ENCODE measurements at regions not wholly inside any gene's neighbourhood (a gene's known extent, or its start where the extent isn't known, plus 50 kb on each side); places are given as distances from the start of the nearest gene placed in this dataset.
"Not testable (repeated sequence)": the region's sequence is repeated elsewhere in the genome, so short reads cannot be mapped to it uniquely, and the experiment has no call there.

GRCh38 chr1:80565406-80565805 lies 1235.3 kb upstream of the ADGRL2 start:
- DNase-seq: no peak

- no peak for DNase-seq
These were observed 1258.5 kb upstream of the ADGRL2 start for GRCh38 chr1:80542231-80542630.

DNA sequence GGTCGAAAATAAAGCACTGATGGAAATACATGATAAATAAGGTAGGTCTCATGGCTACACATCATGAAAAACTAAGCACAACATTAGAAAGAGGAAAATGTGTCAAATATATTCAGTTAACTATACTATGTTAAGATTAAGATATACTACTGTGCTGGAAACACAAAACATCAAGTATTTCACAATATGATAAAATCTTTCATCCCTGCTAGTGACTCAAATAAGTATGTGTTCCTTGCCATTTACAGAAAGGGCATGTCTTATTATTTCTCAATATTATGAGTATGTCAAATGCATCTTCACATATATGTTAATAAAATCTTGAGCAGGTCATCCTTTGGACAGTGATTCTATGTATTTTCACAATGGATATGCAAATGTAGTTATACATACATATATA lies 1260.1 kb upstream of the ADGRL2 start:
- no peak for DNase-seq

DNA sequence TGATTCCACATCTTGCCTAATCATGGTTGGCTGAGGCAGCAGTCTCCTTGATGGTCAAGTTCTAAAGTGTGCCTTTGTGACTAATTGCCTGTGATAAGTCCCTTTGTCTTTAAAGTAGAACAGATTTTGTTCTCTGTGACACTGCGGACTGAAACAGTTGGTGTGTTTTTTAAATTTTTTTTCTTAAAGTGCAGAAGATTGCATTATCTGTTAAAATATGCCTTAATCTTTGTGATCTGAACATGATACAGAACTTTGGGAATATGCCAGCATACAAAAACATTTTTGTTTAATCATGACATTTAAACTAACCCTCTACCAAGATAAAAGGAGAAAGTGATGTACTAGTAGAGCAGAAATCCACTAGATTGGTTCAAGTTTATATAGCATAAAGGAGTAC lies 1260.6 kb upstream of the ADGRL2 start:
- no peak for DNase-seq

- DNase-seq: not testable (repeated sequence)
These were observed 1261.4 kb upstream of the ADGRL2 start for GRCh38 chr1:80539298-80539697.

DNA sequence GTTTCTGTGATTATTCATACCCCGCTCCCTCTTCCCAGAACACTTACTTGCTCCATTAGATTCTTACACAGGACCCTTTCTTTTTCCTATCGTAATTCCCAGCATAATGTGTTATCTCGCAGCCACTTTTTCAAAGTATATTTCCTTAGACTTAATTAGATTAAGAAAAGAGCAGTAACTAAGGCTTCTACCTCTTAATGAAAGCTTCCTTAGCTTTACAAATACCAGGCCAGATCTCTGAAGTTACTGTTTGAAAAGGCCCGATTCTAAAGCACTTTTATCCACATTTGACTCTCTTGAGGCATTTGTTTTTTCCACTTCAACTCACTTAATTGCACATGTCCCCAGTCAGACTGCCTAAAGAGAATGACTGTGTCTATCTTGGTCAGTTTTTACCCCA lies 1264.3 kb upstream of the ADGRL2 start:
- no peak for DNase-seq

DNA sequence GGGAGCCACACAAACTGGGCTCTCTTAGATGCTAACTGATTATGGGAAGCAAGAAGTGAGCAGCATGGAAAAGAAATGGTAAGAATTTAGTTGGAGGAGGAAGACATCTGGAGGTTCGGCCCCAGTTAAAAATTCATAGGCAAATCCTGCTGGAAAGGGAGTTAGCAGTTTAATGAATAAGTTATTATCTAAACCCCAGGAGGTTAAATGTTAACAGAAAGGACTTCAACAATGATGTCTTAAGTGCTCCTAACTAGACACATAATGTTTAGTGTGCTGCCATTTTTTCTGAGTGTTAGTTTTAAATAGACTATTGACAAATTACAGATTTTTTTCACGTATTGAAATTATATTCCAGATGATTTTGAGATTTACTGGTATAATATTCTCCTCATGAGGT lies 1265.3 kb upstream of the ADGRL2 start:
- no peak for DNase-seq

DNA sequence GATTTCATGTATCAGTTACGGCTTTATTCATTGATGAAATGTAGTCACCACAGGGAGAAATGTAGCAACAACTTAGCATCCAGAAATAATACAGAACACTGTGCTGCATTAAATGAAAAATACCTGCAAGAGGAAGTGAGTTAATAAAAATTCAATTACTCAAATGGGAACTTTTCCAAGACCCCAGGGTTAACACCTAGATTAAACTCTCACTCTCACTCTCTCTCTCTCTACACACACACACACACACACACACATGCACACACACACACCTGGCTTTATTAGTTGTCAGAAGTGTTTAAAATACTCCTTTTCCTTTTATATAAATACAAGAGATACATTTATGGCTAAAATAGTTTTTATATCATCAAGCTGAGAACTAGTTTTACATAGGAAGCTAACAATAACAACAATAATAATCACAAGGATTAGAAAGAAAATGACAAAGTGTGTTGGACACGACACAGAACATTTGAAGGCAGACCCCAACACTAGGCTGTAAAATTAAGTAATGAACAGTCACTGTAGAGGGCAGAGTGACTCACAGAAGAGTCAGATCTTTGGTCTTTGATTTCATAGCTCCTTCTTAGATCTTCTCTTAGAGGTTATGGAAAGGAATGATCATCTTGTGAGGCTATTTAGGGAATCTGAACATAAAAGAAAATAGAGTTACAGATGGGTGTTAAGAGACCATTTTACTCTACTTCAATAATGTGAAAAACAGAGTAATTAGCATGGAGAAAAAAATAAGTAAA lies 1266.0 kb upstream of the ADGRL2 start:
- DNase-seq: peak in 1 of 2 experiments; percentile 8

DNA sequence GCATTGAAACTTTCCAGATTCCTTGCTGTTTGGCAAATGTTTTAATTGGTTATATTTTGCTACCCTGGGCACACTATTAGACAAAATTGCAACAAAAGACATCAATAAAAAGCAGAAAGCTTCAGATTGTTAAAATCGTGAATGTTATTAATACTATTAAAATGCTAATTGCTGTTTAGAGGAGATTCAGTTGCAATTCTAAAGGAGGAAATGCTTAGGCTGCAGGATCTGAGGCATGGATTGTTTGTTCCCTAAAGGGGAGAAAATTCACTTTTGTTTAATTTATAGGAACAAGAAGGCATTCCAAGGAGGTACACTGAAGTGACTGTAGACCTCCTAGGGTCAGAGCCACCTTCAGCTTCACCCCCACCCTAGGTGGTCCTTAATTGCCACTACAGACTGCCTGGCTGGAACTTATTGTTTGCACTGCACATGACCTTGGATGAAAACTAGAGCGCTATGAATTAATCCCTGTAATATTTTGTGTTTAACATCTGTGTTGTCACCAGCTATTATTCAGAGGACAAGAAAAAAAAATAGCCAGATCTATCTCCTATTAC lies 1266.9 kb upstream of the ADGRL2 start:
- DNase-seq: peak in 1 of 2 experiments; percentile 25

- peak in 1 of 2 experiments; percentile 27 for DNase-seq
These were observed 1267.6 kb upstream of the ADGRL2 start for GRCh38 chr1:80533093-80533492.

DNA sequence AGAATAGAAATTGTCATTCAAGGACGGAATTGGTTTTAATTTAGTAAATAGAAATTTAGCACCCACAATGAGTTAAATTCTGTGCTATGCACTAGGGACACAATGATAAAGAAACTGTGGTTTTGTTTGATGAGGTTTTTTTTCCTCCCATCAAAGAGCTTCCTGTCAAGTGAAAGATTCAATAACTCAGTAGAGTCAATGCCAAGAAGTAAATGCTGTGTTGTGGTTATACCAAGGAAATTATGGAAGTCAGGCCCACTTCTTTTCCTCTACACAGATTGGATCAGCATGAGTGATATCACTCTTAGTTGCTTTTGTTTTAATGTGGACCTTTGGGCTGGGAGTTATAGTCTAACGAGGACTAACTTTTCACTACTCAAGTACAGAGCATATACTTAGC lies 1269.6 kb upstream of the ADGRL2 start:
- peak; percentile 7 to 43 for DNase-seq

DNA sequence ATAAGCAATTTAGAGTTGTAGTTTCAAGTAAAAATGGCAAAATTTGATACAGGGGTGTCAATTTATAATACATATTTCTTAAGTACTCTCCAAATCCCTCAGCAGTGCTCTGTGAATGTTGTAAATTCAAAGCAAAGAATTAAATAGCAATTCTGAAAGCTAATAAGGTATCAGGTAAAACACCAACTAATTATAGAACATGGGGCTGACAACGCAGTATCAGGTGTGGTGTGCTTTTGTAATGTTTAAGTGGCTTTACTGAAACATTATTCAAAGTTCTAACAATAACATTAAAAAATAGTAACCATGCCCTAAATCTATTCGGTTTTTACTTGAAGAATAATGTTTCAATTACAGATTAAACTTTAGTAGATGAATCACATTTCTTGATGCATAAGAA lies 1271.2 kb upstream of the ADGRL2 start:
- no peak for DNase-seq

DNA sequence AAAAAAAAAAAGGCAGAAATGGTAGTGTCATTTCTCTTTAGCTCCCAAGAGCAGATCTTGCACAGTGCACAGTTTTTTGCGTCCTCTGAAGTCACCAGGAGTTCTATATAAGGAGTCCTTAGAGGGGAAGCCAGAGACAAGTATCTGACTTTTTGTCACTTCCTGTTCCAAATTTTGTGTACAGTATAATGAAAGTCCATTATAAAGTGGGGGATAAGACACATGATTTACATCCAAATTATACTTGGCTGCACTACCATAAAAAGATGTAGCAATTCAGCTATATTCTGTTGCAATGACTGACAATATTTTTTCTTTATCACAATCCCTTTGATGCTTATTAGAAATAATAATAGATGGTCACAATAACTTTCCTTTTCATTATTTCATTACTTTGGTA lies 1276.9 kb upstream of the ADGRL2 start:
- DNase-seq: no peak

GRCh38 chr1:80523071-80523470 lies 1277.7 kb upstream of the ADGRL2 start:
- not testable (repeated sequence) for DNase-seq

- no peak for DNase-seq
These were observed 1279.8 kb upstream of the ADGRL2 start for GRCh38 chr1:80520949-80521348.

DNA sequence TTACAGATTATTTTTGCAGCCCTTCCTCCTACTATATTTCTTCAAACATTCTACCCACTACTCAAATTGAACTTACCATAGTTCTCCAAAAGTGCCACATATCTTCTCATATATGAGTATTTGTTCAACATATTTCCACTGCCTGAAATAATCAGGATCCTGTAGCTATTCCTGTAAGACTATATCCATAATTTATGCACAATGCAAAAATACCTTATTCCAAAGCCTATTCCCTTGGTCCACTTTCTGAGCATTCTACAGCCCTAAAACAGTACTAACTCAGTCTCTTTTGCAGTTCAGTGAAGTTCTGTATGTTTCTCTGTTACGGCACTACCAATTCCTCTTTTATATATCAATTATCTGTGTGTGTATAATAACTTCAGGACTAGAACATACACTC lies 1283.7 kb upstream of the ADGRL2 start:
- no peak for DNase-seq

DNA sequence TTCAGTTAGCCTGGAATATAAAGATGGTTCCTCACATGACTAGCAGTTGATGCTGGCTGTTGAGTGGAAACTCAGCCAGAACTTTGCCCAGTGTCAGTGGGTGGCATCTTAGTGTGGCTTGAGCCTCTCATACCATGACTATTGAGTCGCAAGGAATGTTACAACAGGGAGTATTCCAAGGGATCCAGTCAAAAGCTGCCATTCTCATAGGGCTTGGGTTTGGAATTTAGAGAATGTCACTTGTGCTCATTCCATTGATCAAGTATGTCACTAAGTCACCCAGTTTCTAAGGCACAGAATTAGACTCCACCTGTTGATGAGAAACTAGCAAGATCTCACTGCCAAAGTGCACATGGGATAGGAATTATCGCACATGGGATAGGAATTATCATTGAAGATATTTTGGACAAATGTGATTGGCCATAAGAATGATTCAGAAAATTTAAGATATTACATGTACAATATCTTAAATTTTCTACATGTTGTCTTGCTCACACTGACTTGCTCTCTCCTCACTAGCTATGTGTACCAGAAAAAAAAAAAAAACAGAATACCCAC lies 1290.7 kb upstream of the ADGRL2 start:
- DNase-seq: no peak

DNA sequence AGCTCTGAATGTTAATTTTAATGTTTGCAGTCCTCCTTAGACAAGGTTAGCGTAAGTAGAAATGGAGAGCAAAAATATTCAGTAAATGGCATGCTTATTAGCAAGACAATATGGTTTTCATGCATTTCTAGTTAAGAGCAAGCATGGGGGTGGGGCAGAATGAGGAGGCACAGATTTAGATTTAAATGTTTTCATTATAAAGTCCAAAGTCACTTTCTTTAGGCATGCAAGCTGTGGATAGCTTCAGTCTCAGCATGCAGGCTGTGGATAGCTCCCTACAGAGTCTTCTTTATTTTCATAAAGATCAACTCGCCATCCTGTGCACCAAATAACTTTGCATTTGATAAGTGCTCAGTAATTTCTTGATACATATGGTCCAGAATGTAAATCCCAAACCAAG lies 1294.5 kb upstream of the ADGRL2 start:
- no peak for DNase-seq

DNA sequence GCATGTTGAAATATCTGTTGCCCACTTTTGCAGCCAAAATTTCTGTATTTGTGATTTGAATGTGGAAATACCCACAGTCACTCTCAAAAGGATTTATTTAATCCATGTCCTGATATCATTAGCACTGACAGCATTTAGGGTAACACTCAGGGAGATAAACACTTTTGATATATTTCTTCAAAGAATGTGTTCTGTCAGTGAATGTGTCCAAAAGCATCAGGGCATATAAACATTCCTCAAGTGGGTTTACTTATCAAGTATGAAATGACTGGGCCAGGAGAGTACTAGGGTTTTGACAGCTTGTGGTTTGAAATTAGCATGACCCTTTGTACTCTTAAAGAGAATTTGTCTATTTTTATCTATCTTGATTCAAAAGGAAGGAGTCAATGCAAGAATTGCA lies 1302.1 kb upstream of the ADGRL2 start:
- no peak for DNase-seq

DNA sequence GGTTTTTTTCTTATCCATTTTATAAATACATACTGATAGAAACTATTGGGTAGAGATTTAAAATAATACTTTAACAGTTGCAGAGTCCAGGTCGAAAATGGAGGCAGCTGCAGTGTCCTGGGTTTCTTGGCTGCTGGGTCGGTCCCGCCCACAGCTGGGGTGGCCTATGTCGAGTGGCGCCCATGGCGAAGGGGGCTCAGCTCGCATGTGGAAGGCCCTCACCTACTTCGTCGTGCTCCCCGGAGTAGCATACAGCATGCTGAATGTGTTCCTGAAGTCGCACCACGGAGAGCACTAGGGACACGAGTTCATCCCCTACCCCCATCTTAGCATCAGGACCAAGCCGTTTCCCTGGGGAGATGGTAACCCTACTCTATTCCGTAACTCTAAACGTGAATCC lies 1304.9 kb upstream of the ADGRL2 start:
- no peak for DNase-seq

- DNase-seq: no peak
These were observed 1328.6 kb upstream of the ADGRL2 start for GRCh38 chr1:80472145-80472544.

GRCh38 chr1:80468356-80468755 lies 1332.4 kb upstream of the ADGRL2 start:
- no peak for DNase-seq

- no peak for DNase-seq
These were observed 1338.7 kb upstream of the ADGRL2 start for GRCh38 chr1:80462006-80462405.

- no peak for DNase-seq
These were observed 1343.3 kb upstream of the ADGRL2 start for GRCh38 chr1:80457409-80457808.

- DNase-seq: no peak
These were observed 1347.0 kb upstream of the ADGRL2 start for GRCh38 chr1:80453775-80454174.
